Activated naive CD8-positive, alpha-beta T cell treated with anti-CD3 and anti-CD28 coated beads, Interleukin-2, amount 10 ng/mL, durations not matched to agents 7 days and 5 days (primary cell): ENCODE measurements at regions not wholly inside any gene's neighbourhood (a gene's known extent, or its start where the extent isn't known, plus 50 kb on each side); places are given as distances from the start of the nearest gene placed in this dataset.

Source experiments
- ATAC-seq: fragments of 150-1000 bp; cut with Tn5 transposase; one replicate; pipeline ENCODE4 v1.10.0; 2021; ENCODE audit warnings: low read depth, moderate library complexity
- POLR2A ChIA-PET: fragments of 350-600 bp; sonication (Branson Sonifier 250); formaldehyde crosslinking; loops from one replicate; lab custom pipeline; 2021; ENCODE audit warnings: antibody characterized with exemption; lab: Charles Lee
- DNase-seq: peaks from one replicate; pipeline ENCODE4 v3.0.0; 2021
- H3K27ac Mint-ChIP-seq: one replicate; pipeline ENCODE4 v1.8.0; 2022; ENCODE audit warnings: mild to moderate bottlenecking, mixed read lengths
- H3K27me3 Mint-ChIP-seq: one replicate; pipeline ENCODE4 v1.8.0; 2022; ENCODE audit warnings: mild to moderate bottlenecking, moderate library complexity, mixed read lengths
- H3K36me3 Mint-ChIP-seq: one replicate; pipeline ENCODE4 v1.8.0; 2021; ENCODE audit warnings: mild to moderate bottlenecking, mixed read lengths
- H3K4me1 Mint-ChIP-seq: one replicate; pipeline ENCODE4 v1.8.0; 2021; ENCODE audit warnings: mixed read lengths
- H3K4me3 Mint-ChIP-seq: one replicate; pipeline ENCODE4 v1.8.0; 2022; ENCODE audit warnings: mild to moderate bottlenecking, moderate library complexity, mixed read lengths
- H3K9me3 Mint-ChIP-seq: one replicate; pipeline ENCODE4 v1.8.0; 2021; ENCODE audit warnings: mixed read lengths

DNA sequence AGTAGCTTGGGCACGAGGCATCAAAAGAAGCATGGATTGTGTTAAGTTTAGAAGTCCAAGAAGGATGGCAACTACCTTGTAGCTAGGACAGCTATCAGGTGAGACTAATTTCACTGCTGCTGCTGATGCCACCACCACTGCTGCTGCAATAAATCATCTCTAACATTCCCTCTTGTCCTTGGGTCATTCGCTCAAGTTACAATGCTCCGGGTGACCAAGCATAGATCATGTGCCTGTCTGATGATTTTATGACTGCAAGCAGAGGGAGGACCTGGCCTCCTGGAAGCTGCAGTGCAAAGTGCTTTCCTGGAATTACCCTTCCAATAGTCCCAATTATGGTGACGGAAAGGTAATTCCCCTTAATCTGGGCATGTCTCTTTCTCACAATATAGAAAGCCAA lies 334.4 kb downstream of the PRELID2 start:
- no peak for ATAC-seq

GRCh38 chr5:145499483-145499882 lies 335.7 kb downstream of the PRELID2 start:
- peaks cover 6% of the 10 kb centered on the region for H3K9me3 Mint-ChIP-seq
- no peak for DNase-seq
- H3K36me3 Mint-ChIP-seq, result no peaks in the 10 kb centered on the region
- H3K4me1 Mint-ChIP-seq, result no peaks in the 10 kb centered on the region
- no peaks in the 10 kb centered on the region for H3K27me3 Mint-ChIP-seq
- POLR2A ChIA-PET, result no interaction called here
- no peak overlapping the region for H3K4me3 Mint-ChIP-seq
- no peak for ATAC-seq
- H3K27ac Mint-ChIP-seq, result no peak overlapping the region

More for the DNA sequence above, 334.4 kb downstream of the PRELID2 start:
- H3K4me1 Mint-ChIP-seq, result no peaks in the 10 kb centered on the region
- no peak overlapping the region for H3K27ac Mint-ChIP-seq
- H3K9me3 Mint-ChIP-seq, result peaks cover 6% of the 10 kb centered on the region
- no peaks in the 10 kb centered on the region for H3K36me3 Mint-ChIP-seq
- no peak for DNase-seq
- H3K4me3 Mint-ChIP-seq, result no peak overlapping the region
- no peaks in the 10 kb centered on the region for H3K27me3 Mint-ChIP-seq
- POLR2A ChIA-PET, result no interaction called here

DNA sequence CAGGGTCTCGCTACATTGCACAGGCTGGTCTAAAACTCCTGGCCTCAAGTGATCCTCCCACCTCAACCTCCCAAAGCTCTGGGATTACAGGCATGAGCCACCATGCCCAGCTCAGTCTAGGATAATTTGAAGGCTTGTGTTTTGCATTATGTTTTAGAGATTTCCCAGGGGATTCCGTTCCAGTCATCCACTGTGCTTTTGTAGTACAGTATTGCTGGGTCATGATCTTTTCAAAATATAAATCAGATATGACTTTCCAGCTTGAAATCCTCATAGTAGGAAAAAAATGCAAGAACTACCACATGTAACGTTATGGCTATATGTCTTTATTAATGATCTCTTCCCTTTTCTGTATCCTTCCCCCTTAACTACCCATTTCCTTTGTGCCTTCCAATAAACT lies 338.1 kb downstream of the PRELID2 start:
- DNase-seq (no peak), ATAC-seq (no peak)
- Mint-ChIP-seq H3K27ac (no peak overlapping the region), H3K9me3 (peaks cover 4% of the 10 kb centered on the region), H3K4me1 (no peaks in the 10 kb centered on the region), H3K36me3 (no peaks in the 10 kb centered on the region), H3K4me3 (no peak overlapping the region), H3K27me3 (no peaks in the 10 kb centered on the region)
- POLR2A ChIA-PET, result no interaction called here

DNA sequence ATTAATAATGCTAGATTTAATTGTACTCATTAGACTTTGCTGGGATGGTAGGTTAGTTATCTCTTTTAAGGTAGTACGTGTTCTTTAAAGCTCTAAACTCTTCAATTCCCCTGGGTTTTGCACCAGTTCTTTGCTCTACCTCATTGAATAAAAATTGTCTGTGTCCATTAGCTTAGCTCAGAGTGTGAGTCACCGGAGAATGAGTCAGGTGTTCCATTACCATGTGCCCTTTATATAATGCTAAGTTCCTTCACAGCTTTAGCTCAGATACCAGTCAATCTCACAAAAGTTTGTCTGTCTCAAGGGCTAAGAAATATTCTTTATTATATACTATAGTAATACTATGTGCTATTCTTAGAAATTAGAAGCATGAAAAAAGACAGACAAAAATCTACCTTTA lies 339.4 kb downstream of the PRELID2 start:
- POLR2A ChIA-PET, result no interaction called here

DNA sequence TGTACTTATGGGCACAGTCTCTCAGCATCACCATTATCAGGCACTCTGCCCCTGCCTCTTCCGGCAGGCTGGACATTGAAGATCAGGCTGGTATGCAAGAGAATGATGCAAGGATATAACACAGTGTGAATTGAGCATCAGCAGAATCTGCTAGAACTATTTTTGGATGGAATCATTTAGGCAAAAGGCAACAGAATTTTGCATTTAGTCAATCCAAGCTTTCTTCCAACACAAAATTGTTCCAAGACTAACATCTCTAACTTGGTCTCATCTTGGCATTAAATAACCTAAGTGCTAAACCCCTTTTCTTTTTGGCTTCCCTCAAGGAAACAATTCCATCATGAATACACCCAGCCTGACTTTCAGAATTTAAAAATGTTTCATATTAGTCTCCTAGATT lies 339.9 kb downstream of the PRELID2 start:
- H3K4me3 Mint-ChIP-seq, result no peak overlapping the region
- H3K27ac Mint-ChIP-seq, result no peak overlapping the region
- H3K9me3 Mint-ChIP-seq, result peaks cover 4% of the 10 kb centered on the region
- no peaks in the 10 kb centered on the region for H3K4me1 Mint-ChIP-seq
- no peaks in the 10 kb centered on the region for H3K36me3 Mint-ChIP-seq
- ATAC-seq (no peak), DNase-seq (no peak)
- no peaks in the 10 kb centered on the region for H3K27me3 Mint-ChIP-seq
- POLR2A ChIA-PET, result no interaction called here

More for the DNA sequence above, 339.4 kb downstream of the PRELID2 start:
- Mint-ChIP-seq H3K27ac (no peak overlapping the region), H3K27me3 (no peaks in the 10 kb centered on the region), H3K4me3 (no peak overlapping the region), H3K4me1 (no peaks in the 10 kb centered on the region), H3K36me3 (no peaks in the 10 kb centered on the region), H3K9me3 (peaks cover 4% of the 10 kb centered on the region)
- DNase-seq (no peak), ATAC-seq (no peak)

GRCh38 chr5:145493435-145493834 lies 341.7 kb downstream of the PRELID2 start:
- H3K4me3 Mint-ChIP-seq, result no peak overlapping the region
- no peaks in the 10 kb centered on the region for H3K4me1 Mint-ChIP-seq
- no peak overlapping the region for H3K27ac Mint-ChIP-seq
- H3K9me3 Mint-ChIP-seq, result peaks cover 4% of the 10 kb centered on the region
- ATAC-seq (no peak), DNase-seq (no peak)
- H3K36me3 Mint-ChIP-seq, result no peaks in the 10 kb centered on the region
- POLR2A ChIA-PET, result no interaction called here
- H3K27me3 Mint-ChIP-seq, result no peaks in the 10 kb centered on the region

GRCh38 chr5:145489516-145489915 lies 345.6 kb downstream of the PRELID2 start:
- H3K9me3 Mint-ChIP-seq, result no peaks in the 10 kb centered on the region
- no peak overlapping the region for H3K4me3 Mint-ChIP-seq

DNA sequence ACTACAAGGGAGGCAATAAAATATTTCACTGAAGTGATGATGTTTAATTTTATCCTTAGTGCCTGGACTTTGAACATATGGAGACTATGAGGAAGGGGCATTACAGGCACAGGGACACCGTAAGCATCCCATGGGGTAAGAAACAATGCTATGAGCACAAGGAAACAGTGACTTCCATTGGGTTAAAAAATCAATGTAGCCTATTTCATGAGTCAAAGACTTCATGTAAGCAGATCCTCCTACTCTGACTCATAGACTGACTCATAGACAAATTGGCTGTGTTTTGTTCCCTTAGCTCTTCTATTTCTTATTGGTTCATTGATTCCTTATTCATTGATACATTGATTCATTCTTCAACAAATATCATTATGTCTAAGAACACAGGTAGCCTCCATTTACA lies 351.0 kb downstream of the PRELID2 start:
- DNase-seq (no peak), ATAC-seq (no peak)
- POLR2A ChIA-PET, result no interaction called here
- H3K4me3 Mint-ChIP-seq, result no peak overlapping the region
- no peaks in the 10 kb centered on the region for H3K4me1 Mint-ChIP-seq
- H3K36me3 Mint-ChIP-seq, result no peaks in the 10 kb centered on the region
- no peak overlapping the region for H3K27ac Mint-ChIP-seq
- H3K27me3 Mint-ChIP-seq, result no peaks in the 10 kb centered on the region
- H3K9me3 Mint-ChIP-seq, result no peaks in the 10 kb centered on the region

More at GRCh38 chr5:145489516-145489915, 345.6 kb downstream of the PRELID2 start:
- H3K36me3 Mint-ChIP-seq, result no peaks in the 10 kb centered on the region
- ATAC-seq, result no peak
- no peak for DNase-seq
- H3K27me3 Mint-ChIP-seq, result no peaks in the 10 kb centered on the region
- POLR2A ChIA-PET, result no interaction called here
- no peaks in the 10 kb centered on the region for H3K4me1 Mint-ChIP-seq
- H3K27ac Mint-ChIP-seq, result no peak overlapping the region

- Mint-ChIP-seq H3K27ac (no peak overlapping the region), H3K27me3 (no peaks in the 10 kb centered on the region), H3K36me3 (no peaks in the 10 kb centered on the region), H3K9me3 (no peaks in the 10 kb centered on the region), H3K4me3 (no peak overlapping the region), H3K4me1 (no peaks in the 10 kb centered on the region)
- POLR2A ChIA-PET, result no interaction called here
- no peak for DNase-seq
- no peak for ATAC-seq
Observed at GRCh38 chr5:145483212-145483611, 351.9 kb downstream of the PRELID2 start.

GRCh38 chr5:145479857-145480256 lies 355.3 kb downstream of the PRELID2 start:
- no peaks in the 10 kb centered on the region for H3K4me1 Mint-ChIP-seq
- POLR2A ChIA-PET, result no interaction called here
- H3K27me3 Mint-ChIP-seq, result no peaks in the 10 kb centered on the region
- H3K9me3 Mint-ChIP-seq, result no peaks in the 10 kb centered on the region
- no peak for DNase-seq
- H3K36me3 Mint-ChIP-seq, result no peaks in the 10 kb centered on the region
- no peak overlapping the region for H3K4me3 Mint-ChIP-seq
- no peak overlapping the region for H3K27ac Mint-ChIP-seq
- no peak for ATAC-seq

DNA sequence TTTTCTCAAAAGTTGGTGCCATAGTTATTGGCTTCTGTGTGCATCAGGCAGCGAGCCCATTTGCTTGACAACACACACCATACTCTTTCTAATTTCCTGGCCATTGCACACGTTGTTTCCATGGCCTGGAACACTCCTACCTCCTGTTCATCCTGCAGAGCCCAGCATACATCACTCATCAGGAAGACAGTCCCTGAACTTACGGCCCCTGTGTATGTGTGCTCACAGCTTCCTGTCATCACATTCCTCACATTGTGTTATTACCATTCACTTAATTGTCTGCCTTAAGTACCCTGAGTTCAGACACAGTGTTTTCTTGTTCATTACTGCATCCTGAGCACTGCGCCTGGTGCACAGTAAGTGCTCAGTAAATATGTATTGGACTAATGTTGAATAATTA lies 355.9 kb downstream of the PRELID2 start:
- Mint-ChIP-seq H3K4me3 (no peak overlapping the region), H3K36me3 (no peaks in the 10 kb centered on the region), H3K27ac (no peak overlapping the region), H3K27me3 (no peaks in the 10 kb centered on the region), H3K4me1 (no peaks in the 10 kb centered on the region), H3K9me3 (no peaks in the 10 kb centered on the region)
- POLR2A ChIA-PET, result no interaction called here
- ATAC-seq (no peak), DNase-seq (no peak)

DNA sequence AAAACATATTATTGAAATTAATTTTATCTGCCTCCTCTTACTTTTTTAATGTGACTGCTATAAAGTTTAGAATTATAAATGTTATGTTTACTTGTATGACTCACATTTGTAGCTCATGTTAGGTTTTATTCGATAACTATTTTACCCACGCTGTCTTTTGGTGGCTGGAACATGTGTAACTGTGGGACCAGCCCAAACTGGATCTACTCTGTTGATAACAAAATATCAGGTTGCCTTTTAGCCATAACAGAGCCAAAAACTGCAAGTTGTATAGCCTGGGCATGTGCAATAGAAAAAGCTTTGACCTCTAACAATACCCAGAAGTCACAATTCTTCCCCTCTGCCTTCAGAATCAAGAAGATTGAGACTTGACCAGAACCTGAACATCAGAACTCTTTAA lies 356.5 kb downstream of the PRELID2 start:
- no peak overlapping the region for H3K4me3 Mint-ChIP-seq
- H3K27me3 Mint-ChIP-seq, result no peaks in the 10 kb centered on the region
- no peaks in the 10 kb centered on the region for H3K4me1 Mint-ChIP-seq
- H3K36me3 Mint-ChIP-seq, result no peaks in the 10 kb centered on the region
- POLR2A ChIA-PET, result no interaction called here
- ATAC-seq (no peak), DNase-seq (no peak)
- H3K27ac Mint-ChIP-seq, result no peak overlapping the region
- H3K9me3 Mint-ChIP-seq, result no peaks in the 10 kb centered on the region

- H3K4me1 Mint-ChIP-seq, result no peaks in the 10 kb centered on the region
- H3K36me3 Mint-ChIP-seq, result no peaks in the 10 kb centered on the region
- peaks cover 4% of the 10 kb centered on the region for H3K9me3 Mint-ChIP-seq
- ATAC-seq (no peak), DNase-seq (no peak)
- no peaks in the 10 kb centered on the region for H3K27me3 Mint-ChIP-seq
- POLR2A ChIA-PET, result no interaction called here
- no peak overlapping the region for H3K4me3 Mint-ChIP-seq
- no peak overlapping the region for H3K27ac Mint-ChIP-seq
Observed at GRCh38 chr5:145473042-145473642, 362.0 kb downstream of the PRELID2 start.

- no peaks in the 10 kb centered on the region for H3K4me1 Mint-ChIP-seq
- DNase-seq, result no peak
- H3K4me3 Mint-ChIP-seq, result no peak overlapping the region
- no peak for ATAC-seq
- H3K9me3 Mint-ChIP-seq, result peaks cover 4% of the 10 kb centered on the region
- no peaks in the 10 kb centered on the region for H3K27me3 Mint-ChIP-seq
- POLR2A ChIA-PET, result no interaction called here
- no peak overlapping the region for H3K27ac Mint-ChIP-seq
- no peaks in the 10 kb centered on the region for H3K36me3 Mint-ChIP-seq
Observed at GRCh38 chr5:145471831-145472612, 363.1 kb downstream of the PRELID2 start.
